IPS DF 4.7 (cell line): ENCODE measurements at regions not wholly inside any gene's neighbourhood (a gene's known extent, or its start where the extent isn't known, plus 50 kb on each side); places are given as distances from the start of the nearest gene placed in this dataset.

Experiments
- DNase-seq: peaks from one replicate; pipeline ENCODE4 v3.0.0-alpha.2; 2013; ENCODE audit warnings: low spot score; ENCODE audit errors: extremely low read depth

GRCh38 chr1:30299393-30299792, 424.0 kb downstream of the MATN1 start:
- no peak for DNase-seq

- DNase-seq, result no peak
Observed at GRCh38 chr1:30295674-30296073, 427.7 kb downstream of the MATN1 start.

DNA sequence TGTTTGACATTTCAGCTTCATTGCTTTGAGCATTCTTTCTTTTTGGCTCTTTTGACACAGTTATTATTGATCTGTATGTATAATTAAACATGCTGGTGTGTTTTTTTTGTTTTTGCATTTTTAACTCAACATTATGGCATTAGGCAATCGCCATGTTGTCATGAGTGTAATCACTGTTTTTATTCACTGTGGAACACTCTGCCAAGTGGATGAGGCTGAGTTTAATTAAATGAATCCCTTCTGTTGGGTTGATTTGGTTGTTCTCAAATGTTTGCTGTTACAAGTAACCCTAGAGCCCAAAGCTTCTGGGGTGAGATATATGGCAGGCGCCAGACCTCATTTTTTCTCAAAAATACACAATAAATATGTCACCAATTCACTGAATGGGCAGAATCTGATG, 428.1 kb downstream of the MATN1 start:
- DNase-seq, result no peak

- no peak for DNase-seq
Observed at GRCh38 chr1:30294508-30294907, 428.9 kb downstream of the MATN1 start.

DNA sequence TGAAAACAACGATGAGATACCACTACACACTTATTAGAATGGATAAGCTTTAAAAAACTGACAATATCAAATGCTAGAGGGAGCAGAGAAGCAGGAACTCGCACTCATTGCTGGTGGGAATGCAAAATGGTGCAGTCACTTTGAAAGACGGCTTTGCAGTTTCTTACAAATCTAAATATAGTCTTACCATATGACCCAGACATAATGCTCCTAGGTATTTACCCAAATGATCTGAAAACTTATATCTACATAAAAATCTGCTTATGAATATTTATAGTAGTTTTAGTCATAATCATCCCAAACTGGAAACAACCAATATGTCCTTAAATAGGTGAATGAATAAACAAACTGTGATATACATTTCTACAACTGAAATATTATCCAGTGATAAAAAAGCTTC, 430.9 kb downstream of the MATN1 start:
- no peak for DNase-seq

DNA sequence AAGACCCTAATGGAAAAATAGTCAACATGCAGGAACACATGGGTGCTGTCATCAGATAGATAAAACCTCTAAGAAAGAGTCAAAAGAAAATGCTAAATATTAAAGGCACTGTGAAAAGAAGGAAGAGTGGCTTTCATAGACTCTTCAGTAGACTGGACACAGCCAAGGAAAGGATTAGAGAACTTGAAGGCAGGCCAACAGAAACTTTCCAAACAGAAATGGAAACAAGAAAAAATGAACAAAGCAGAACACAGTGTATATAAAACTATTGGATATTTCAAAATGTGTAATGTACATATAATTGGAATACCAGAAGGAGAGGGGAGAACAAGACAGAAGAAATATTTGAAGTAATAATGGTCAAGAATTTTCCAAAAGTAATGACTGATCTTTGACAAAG, 431.9 kb downstream of the MATN1 start:
- DNase-seq, result no peak

DNA sequence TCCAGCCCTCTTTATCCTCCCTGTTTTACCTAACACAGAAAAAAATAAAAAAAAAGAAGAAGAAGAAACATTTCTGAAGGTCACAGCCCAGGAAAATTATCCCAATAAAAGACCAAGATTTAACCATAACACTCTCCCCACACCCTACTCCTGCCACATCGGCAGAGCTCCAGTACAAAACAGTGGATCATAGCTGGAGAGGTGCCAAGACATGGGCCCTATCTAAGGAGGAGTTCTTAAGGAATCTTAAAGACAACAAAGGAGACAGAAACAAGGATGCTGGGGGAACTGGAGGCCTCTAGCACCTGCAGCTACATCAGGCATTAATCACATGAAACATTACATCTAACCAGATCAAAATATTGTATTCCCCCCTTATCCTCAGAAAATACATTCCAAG, 432.8 kb downstream of the MATN1 start:
- DNase-seq, result no peak

DNA sequence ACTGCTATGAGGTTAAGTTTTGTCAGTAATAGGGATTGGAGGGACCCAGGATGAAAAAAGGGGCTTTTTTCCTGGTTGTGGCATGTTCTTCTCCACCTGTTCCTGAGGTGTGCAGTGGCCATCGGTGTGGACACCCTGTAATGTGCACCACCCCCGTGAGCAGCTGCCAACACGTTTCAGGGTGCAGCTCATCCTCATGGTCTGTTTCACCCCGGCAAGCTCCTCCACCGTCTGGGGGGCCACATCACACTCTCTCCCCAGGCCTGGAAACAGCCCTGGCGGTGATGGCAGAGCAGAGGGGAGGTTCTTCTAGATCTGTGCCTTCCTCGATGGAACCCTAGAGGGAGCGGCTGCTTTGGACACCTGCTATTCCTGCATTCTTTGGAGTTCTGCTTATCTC, 435.4 kb downstream of the MATN1 start:
- no peak for DNase-seq

GRCh38 chr1:30286988-30287839, 436.2 kb downstream of the MATN1 start:
- no peak for DNase-seq

GRCh38 chr1:30286241-30286987, 437.0 kb downstream of the MATN1 start:
- no peak for DNase-seq

DNA sequence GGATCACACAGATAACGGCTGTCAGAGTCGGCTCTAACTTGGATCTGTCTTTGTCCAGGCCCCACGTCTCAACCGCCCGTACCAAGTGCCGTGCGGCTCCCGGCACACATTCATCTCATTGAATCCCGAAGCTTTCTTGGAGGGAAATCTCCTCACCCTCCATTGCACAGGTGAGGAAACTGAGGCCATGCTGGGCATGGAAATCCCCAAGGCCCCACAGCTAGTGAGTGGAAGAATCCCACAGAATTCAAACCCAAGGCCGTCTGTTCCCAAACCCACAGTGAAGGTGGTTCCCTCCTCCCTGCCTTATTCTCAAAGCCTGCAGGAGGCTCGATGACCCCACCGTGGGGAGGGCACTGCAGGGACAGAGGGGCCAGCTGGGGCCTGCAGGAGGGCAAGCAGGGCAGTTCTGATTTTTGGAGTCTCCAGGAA, 437.9 kb downstream of the MATN1 start:
- DNase-seq, result no peak

- DNase-seq, result no peak
Observed at GRCh38 chr1:30284728-30285475, 438.5 kb downstream of the MATN1 start.

DNA sequence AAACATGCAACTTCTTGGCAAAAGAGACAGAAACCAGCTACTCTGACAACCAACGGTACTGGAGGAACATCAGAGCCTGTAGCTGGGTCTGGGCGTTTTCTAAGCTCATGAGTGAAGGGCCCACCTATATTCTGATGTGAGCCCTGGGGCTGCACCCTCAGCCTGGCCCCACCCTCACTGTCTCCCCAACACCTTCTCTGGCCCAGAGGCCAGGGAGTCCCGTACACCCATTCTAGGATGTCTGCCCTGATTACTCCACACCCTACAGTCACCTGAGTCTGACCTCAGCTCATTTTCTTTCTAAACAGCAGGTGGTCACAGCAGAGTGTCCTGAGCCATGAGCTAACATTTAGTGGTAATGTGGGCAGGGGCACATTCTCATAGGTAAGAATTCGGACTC, 439.2 kb downstream of the MATN1 start:
- no peak for DNase-seq

- DNase-seq, result no peak
Observed at GRCh38 chr1:30283199-30283962, 440.0 kb downstream of the MATN1 start.

DNA sequence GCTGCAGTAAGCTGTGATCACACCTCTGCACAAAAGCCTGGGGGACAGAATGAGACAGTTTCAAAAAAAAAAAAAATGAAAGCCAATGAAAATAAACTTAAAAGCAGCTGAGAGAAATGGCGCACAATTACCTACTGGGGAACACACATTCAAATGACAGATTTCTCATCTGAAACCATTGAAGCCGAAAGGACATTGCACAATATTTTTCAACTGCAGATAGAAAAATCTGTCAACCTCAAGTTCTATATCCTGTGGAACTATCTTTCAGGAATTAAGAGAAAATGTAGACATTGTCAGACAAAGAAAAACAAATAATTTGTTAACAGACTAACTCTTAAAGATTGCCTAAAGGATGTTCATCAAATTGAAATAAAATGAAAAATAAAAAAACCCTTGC, 442.8 kb downstream of the MATN1 start:
- DNase-seq, result no peak

GRCh38 chr1:30277911-30278310, 445.5 kb downstream of the MATN1 start:
- DNase-seq, result no peak

- DNase-seq, result no peak
Observed at GRCh38 chr1:30277415-30277814, 446.0 kb downstream of the MATN1 start.

GRCh38 chr1:30275926-30276764, 447.2 kb downstream of the MATN1 start:
- no peak for DNase-seq

DNA sequence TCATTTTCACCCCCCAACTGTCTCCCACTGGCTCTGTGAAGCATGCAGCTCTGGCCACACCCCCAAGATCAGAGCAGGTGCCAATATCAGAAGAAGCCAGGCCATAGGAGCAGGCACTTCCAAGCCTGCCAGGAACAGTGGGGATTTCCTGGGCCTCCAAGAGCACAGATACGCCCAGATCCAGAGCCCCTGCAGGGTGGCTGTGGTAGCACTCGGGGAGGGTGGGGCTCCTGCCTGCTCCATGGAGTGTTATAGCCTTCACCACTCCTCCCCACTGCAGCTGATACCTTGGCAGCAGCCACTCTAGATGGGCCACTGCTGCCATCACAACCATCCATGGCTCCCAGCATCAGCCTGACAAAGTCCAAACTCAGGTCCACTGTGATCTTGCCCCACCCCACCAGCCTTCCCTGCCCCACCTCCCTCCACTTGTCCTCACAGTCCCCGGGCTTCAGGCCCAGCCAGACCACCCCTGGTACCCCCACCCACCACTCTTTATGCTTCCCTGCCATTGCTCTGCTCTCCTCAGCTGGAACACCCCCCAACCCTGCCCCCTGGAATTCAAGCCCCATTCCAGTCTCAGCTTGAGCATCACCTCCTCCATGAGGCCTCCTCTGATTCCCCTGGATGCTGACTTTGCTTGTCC, 448.3 kb downstream of the MATN1 start:
- DNase-seq, result no peak
